ENCODE measurements at regions not wholly inside any gene's neighbourhood (a gene's known extent, or its start where the extent isn't known, plus 50 kb on each side); places are given as distances from the start of the nearest gene placed in this dataset.

DNA sequence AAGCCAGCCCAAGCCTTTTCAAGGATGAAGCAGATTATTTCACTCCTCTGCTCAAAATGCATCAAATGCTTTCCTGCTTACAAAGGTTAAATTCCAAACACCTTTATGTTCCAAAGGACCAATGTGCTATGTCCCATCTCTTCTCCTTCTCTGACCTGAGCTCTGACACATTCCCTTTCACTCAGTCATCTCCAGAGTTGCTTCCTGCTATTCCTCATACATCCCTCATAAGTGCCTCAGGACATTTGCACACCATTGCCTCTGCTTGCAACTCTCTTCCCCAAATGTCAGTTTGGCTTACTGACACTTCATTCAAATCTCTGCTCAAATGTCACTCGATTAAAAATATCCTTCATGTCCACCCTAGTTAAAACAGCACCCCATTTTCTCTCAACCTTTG lies 53.3 kb upstream of the BMAL1 start:
- DNase-seq (ENCODE audit: extremely low read depth in 1 of 4, low spot score in 3 of 4) (no peak), FAIRE-seq (no peak), ATAC-seq (no peak)
- in situ Hi-C loops (cut with MboI) (no loop called here), intact Hi-C loops (cut with micrococcal nuclease) (no loop called here)
- Histone ChIP-seq H3K36me3 (ENCODE audit: control insufficient read depth, insufficient read depth, low read length) (no peaks in the 10 kb centered on the region), H4K20me1 (replicated peaks; ENCODE audit: control insufficient read depth, insufficient read depth, low read length) (no peaks in the 10 kb centered on the region), H3K4me2 (ENCODE audit: insufficient read depth, low read length) (no peak overlapping the region), H3K9ac (ENCODE audit: insufficient read depth in 1 of 2, low read depth in 2 of 2, low read length in 2 of 2) (no peak overlapping the region), H3K4me3 (no peak overlapping the region), H2AFZ (ENCODE audit: low read depth, low read length) (no peak overlapping the region), H3K27me3 (ENCODE audit: control insufficient read depth in 2 of 2, insufficient read depth in 2 of 2, low read length in 2 of 2) (peaks cover 0 to 14% of the 10 kb centered on the region in 2 experiments; a peak in 4 of 5 replicates), H3K4me1 (replicated peaks in 1 of 2; ENCODE audit: control insufficient read depth in 2 of 2, insufficient read depth in 2 of 2, low read length in 2 of 2) (no peaks in the 10 kb centered on the region), H3K9me3 (replicated peaks; ENCODE audit: control insufficient read depth, insufficient read depth, low read depth, low read length) (no peaks in the 10 kb centered on the region), H3K9me1 (ENCODE audit: control insufficient read depth, insufficient read depth, low read length) (no peaks in the 10 kb centered on the region), H3K27ac (ENCODE audit: extremely low read depth, low read depth, low read length) (no peak overlapping the region), H3K79me2 (ENCODE audit: control insufficient read depth, insufficient read depth, low read length) (no peaks in the 10 kb centered on the region)
- 0% methylated on average over 1 of the region's 1 CpG for WGBS (ENCODE audit: insufficient coverage, low coverage, missing lambda C conversion rate)
- no TSS peak for BruUV-seq (replicated peaks)
- POLR2A ChIA-PET = no interaction called here
- CTCF ChIA-PET (ENCODE audit: low intra/inter-chr PET ratio) = no interaction called here
- TF ChIP-seq ZNF668 (CRISPR knock-in tag; IDR thresholded peaks at IDR 0.05) = no peak
- TF ChIP-seq ZNF444 (CRISPR knock-in tag; IDR thresholded peaks at IDR 0.05) = no peak
- TF ChIP-seq, protein P1, sequence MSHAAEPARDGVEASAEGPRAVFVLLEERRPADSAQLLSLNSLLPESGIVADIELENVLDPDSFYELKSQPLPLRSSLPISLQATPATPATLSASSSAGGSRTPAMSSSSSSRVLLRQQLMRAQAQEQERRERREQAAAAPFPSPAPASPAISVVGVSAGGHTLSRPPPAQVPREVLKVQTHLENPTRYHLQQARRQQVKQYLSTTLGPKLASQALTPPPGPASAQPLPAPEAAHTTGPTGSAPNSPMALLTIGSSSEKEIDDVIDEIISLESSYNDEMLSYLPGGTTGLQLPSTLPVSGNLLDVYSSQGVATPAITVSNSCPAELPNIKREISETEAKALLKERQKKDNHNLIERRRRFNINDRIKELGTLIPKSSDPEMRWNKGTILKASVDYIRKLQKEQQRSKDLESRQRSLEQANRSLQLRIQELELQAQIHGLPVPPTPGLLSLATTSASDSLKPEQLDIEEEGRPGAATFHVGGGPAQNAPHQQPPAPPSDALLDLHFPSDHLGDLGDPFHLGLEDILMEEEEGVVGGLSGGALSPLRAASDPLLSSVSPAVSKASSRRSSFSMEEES (CRISPR knock-in tag; IDR thresholded peaks at IDR 0.05) = no peak
- TF ChIP-seq ESRRA (IDR thresholded peaks at IDR 0.05; ENCODE audit: borderline replicate concordance, low read depth) = no peak
- TF ChIP-seq MXI1 (IDR thresholded peaks at IDR 0.05; ENCODE audit: low read depth, low read length) = no peak
- TF ChIP-seq, protein P2, sequence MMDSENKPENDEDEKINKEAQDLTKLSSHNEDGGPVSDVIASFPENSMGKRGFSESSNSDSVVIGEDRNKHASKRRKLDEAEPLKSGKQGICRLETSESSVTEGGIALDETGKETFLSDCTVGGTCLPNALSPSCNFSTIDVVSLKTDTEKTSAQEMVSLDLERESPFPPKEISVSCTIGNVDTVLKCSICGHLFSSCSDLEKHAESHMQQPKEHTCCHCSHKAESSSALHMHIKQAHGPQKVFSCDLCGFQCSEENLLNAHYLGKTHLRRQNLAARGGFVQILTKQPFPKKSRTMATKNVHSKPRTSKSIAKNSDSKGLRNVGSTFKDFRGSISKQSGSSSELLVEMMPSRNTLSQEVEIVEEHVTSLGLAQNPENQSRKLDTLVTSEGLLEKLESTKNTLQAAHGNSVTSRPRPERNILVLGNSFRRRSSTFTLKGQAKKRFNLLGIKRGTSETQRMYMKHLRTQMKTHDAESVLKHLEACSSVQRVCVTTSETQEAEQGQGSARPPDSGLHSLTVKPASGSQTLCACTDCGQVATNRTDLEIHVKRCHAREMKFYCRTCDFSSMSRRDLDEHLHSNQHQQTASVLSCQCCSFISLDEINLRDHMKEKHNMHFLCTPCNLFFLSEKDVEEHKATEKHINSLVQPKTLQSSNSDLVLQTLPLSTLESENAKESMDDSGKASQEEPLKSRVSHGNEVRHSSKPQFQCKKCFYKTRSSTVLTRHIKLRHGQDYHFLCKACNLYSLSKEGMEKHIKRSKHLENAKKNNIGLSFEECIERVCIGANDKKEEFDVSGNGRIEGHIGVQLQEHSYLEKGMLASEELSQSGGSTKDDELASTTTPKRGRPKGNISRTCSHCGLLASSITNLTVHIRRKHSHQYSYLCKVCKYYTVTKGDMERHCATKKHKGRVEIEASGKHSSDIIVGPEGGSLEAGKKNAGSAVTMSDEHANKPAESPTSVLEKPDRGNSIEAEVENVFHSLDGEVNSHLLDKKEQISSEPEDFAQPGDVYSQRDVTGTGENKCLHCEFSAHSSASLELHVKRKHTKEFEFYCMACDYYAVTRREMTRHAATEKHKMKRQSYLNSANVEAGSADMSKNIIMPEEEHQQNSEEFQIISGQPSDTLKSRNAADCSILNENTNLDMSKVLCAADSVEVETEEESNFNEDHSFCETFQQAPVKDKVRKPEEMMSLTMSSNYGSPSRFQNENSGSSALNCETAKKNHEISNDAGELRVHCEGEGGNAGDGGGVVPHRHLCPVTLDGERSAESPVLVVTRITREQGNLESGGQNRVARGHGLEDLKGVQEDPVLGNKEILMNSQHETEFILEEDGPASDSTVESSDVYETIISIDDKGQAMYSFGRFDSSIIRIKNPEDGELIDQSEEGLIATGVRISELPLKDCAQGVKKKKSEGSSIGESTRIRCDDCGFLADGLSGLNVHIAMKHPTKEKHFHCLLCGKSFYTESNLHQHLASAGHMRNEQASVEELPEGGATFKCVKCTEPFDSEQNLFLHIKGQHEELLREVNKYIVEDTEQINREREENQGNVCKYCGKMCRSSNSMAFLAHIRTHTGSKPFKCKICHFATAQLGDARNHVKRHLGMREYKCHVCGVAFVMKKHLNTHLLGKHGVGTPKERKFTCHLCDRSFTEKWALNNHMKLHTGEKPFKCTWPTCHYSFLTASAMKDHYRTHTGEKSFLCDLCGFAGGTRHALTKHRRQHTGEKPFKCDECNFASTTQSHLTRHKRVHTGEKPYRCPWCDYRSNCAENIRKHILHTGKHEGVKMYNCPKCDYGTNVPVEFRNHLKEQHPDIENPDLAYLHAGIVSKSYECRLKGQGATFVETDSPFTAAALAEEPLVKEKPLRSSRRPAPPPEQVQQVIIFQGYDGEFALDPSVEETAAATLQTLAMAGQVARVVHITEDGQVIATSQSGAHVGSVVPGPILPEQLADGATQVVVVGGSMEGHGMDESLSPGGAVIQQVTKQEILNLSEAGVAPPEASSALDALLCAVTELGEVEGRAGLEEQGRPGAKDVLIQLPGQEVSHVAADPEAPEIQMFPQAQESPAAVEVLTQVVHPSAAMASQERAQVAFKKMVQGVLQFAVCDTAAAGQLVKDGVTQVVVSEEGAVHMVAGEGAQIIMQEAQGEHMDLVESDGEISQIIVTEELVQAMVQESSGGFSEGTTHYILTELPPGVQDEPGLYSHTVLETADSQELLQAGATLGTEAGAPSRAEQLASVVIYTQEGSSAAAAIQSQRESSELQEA (IDR thresholded peaks at IDR 0.05; ENCODE audit: low read depth) = no peak
- TF ChIP-seq MCM7 (IDR thresholded peaks at IDR 0.05) = no peak
- TF ChIP-seq SAFB (IDR thresholded peaks at IDR 0.05; ENCODE audit: borderline replicate concordance, low read depth, low read length) = no peak
- no peak for TF ChIP-seq MTA3 (IDR thresholded peaks at IDR 0.05; ENCODE audit: borderline replicate concordance)
- TF ChIP-seq, protein P3, sequence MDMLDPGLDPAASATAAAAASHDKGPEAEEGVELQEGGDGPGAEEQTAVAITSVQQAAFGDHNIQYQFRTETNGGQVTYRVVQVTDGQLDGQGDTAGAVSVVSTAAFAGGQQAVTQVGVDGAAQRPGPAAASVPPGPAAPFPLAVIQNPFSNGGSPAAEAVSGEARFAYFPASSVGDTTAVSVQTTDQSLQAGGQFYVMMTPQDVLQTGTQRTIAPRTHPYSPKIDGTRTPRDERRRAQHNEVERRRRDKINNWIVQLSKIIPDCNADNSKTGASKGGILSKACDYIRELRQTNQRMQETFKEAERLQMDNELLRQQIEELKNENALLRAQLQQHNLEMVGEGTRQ (CRISPR knock-in tag; IDR thresholded peaks at IDR 0.05) = no peak
- TF ChIP-seq THRAP3 (IDR thresholded peaks at IDR 0.05; ENCODE audit: borderline replicate concordance) = no peak
- no peak for TF ChIP-seq SAFB2 (IDR thresholded peaks at IDR 0.05; ENCODE audit: borderline replicate concordance, low read depth, low read length, severe bottlenecking)
